GM13977 (cell line): ENCODE measurements at regions not wholly inside any gene's neighbourhood (a gene's known extent, or its start where the extent isn't known, plus 50 kb on each side); places are given as distances from the start of the nearest gene placed in this dataset.
"Not testable (repeated sequence)": the region's sequence is repeated elsewhere in the genome, so short reads cannot be mapped to it uniquely, and the experiment has no call there.

Experiments used
- DNase-seq: peaks from one replicate; pipeline ENCODE4 v3.0.0; 2012; ENCODE audit warnings: low spot score
- in situ Hi-C: fragments of 300-500 bp; cut with MboI; formaldehyde crosslinking; loops from one replicate; pipeline ENCODE4 v1.12.0; 2022; ENCODE audit warnings: low sequenced_read_pairs, low pct_unique_long_range_greater_than_20kb, mixed read lengths, inconsistent platforms; ENCODE audit not compliant: unreplicated experiment
- TF ChIP-seq, protein P1 (sequence below): IDR thresholded peaks from 2 replicates; pipeline ENCODE4 v1.5.1; 2012; ENCODE audit warnings: mild to moderate bottlenecking, control low read depth; ENCODE audit not compliant: insufficient read depth; ENCODE audit errors: extremely low read depth, missing control alignments

- TF ChIP-seq, protein P1, sequence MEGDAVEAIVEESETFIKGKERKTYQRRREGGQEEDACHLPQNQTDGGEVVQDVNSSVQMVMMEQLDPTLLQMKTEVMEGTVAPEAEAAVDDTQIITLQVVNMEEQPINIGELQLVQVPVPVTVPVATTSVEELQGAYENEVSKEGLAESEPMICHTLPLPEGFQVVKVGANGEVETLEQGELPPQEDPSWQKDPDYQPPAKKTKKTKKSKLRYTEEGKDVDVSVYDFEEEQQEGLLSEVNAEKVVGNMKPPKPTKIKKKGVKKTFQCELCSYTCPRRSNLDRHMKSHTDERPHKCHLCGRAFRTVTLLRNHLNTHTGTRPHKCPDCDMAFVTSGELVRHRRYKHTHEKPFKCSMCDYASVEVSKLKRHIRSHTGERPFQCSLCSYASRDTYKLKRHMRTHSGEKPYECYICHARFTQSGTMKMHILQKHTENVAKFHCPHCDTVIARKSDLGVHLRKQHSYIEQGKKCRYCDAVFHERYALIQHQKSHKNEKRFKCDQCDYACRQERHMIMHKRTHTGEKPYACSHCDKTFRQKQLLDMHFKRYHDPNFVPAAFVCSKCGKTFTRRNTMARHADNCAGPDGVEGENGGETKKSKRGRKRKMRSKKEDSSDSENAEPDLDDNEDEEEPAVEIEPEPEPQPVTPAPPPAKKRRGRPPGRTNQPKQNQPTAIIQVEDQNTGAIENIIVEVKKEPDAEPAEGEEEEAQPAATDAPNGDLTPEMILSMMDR, result no peak
- in situ Hi-C loops, result no loop called here
- DNase-seq, result no peak
These were observed 1122.0 kb upstream of the ALCAM start for GRCh38 chr3:104244680-104245220.

DNA sequence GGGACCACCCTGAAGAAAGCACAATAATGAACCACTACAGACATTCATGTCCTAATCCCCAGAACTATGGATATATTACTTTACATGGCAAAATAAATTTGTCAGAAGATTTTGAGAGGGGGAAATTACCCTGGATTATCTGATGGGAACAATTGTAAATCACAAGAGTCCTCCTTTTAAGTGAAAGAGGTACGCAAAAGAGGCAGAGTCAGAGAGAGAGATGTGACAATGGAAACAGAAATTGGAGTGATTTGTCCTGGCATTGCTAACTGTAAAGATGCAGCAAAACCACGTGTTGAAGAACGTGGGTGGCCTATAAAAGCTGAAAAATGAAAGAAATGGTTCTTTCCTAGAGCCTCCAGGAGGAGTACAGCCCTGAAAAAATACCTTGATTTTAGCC is 1121.4 kb upstream of the ALCAM start:
- TF ChIP-seq, protein P1, result no peak

GRCh38 chr3:104245981-104246380 is 1120.7 kb upstream of the ALCAM start:
- no peak for DNase-seq
- in situ Hi-C loops, result no loop called here
- TF ChIP-seq, protein P1, result no peak

More for the DNA sequence above, 1121.4 kb upstream of the ALCAM start:
- DNase-seq, result no peak
- in situ Hi-C loops, result no loop called here

DNA sequence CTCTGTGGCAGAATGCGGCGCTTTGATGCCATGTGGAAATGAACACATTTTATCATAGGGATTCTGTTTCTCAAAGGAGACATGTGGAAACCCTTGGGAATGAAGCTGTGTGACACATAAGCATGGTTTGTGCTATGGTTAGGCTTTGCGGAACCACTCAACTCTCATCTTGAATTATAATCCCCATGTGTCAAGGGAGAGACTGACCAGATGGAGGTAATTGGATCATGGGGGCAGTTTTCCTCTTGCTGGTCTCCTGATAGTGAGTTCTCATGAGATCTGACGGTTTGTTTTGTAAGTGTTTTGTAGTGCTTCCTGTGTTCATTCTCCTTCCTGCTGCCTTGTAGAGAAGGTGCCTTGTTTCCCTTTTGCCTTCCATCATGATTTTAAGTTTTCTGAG is 1109.2 kb upstream of the ALCAM start:
- TF ChIP-seq, protein P1, result no peak
- in situ Hi-C loops, result loop anchor here (25.0 kb wide), 1 partner anchor 1255 kb away; no protein-coding TSS in a partner anchor
- DNase-seq, result no peak

- in situ Hi-C loops, result loop anchor here (25.0 kb wide), 1 partner anchor 1249 kb away; no protein-coding TSS in a partner anchor
- TF ChIP-seq, protein P1, result no peak
- DNase-seq, result no peak
These were observed 1103.2 kb upstream of the ALCAM start for GRCh38 chr3:104263477-104263876.

DNA sequence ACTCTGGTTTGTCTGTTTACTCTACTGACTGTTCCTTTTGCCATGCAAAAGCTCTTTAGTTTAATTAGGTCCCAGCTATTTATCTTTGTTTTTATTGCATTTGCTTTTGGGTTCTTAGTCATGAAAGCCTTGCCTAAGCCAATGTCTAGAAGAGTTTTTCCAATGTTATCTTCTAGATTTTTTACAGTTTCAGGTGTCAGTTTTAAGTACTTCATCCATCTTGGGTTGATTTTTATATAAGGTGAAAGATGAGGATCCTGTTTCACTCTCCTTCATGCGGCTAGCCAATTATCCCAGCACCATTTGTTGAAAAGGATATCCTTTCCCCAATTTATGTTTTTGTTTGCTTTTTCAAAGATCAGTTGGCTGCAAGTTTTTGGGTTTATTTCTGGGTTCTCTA is 1100.5 kb upstream of the ALCAM start:
- not testable (repeated sequence) for DNase-seq
- in situ Hi-C loops, result loop anchor here (25.0 kb wide), 1 partner anchor 1246 kb away; no protein-coding TSS in a partner anchor

DNA sequence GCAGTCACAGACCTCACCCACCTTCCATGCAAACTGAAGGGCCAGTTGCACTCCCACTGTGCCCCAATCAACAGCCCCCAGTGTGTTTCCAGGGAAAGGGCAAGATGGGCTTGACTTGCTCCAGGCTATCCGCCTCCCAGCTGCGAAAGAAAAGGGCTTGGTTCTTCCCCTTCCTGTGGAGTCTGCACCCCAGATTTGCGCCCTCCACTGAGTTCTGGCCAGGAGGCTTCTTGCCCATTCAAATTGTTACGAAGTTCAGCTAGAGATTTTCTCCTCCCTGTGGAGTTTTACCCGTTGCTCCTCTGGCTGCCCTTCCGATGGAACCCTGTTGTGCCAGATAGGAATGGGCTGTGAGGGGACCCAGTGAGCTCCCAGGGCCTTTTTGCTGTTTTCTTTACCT is 1096.9 kb upstream of the ALCAM start:
- TF ChIP-seq, protein P1, result no peak
- in situ Hi-C loops, result loop anchor here (5.0 to 25.0 kb wide), 2 partner anchors 1098 to 1243 kb away; partner anchors contain the start of gene ALCAM
- DNase-seq, result no peak
